Fibroblast of the aortic adventitia (primary cell): ENCODE measurements at regions not wholly inside any gene's neighbourhood (a gene's known extent, or its start where the extent isn't known, plus 50 kb on each side); places are given as distances from the start of the nearest gene placed in this dataset.

Source experiments
- DNase-seq: peaks from one replicate; pipeline ENCODE4 v3.0.0-alpha.2; 2010; ENCODE audit warnings: low read depth
- H3K4me3 ChIP-seq: 2 replicates; pipeline ENCODE4 v1.5.1; 2011; ENCODE audit warnings: low read depth, mild to moderate bottlenecking, control low read depth, low read length, moderate library complexity
- TF ChIP-seq, protein P1 (sequence below): IDR thresholded peaks from 2 replicates; pipeline ENCODE4 v1.5.1; 2011; ENCODE audit warnings: mild to moderate bottlenecking, low read length, control low read depth, inconsistent platforms; ENCODE audit not compliant: insufficient read depth

DNA sequence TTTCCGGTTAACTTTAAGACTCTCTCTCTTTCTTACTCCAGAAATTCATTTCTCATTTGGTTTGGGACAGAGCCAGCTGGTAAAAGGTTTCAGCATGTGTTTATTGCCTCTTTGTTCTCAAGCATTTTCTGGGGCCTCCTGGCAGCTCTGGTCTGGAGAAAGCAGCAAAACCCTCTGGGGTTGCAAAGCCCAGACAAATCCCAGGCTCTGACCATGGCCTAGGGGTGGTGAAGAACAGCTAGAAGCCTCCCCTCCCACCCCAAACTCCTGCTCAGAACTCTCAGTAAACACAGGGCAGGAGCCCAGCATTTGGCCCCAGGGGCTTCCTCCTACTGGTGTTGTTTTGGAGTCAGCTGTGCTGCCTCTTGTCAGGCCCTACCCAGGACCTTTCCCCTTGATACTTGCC is 124.2 kb upstream of the SERP2 start:
- H3K4me3 ChIP-seq, result no peak overlapping the region
- DNase-seq, result peak; percentile 89
- TF ChIP-seq, protein P1, sequence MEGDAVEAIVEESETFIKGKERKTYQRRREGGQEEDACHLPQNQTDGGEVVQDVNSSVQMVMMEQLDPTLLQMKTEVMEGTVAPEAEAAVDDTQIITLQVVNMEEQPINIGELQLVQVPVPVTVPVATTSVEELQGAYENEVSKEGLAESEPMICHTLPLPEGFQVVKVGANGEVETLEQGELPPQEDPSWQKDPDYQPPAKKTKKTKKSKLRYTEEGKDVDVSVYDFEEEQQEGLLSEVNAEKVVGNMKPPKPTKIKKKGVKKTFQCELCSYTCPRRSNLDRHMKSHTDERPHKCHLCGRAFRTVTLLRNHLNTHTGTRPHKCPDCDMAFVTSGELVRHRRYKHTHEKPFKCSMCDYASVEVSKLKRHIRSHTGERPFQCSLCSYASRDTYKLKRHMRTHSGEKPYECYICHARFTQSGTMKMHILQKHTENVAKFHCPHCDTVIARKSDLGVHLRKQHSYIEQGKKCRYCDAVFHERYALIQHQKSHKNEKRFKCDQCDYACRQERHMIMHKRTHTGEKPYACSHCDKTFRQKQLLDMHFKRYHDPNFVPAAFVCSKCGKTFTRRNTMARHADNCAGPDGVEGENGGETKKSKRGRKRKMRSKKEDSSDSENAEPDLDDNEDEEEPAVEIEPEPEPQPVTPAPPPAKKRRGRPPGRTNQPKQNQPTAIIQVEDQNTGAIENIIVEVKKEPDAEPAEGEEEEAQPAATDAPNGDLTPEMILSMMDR, result no peak

DNA sequence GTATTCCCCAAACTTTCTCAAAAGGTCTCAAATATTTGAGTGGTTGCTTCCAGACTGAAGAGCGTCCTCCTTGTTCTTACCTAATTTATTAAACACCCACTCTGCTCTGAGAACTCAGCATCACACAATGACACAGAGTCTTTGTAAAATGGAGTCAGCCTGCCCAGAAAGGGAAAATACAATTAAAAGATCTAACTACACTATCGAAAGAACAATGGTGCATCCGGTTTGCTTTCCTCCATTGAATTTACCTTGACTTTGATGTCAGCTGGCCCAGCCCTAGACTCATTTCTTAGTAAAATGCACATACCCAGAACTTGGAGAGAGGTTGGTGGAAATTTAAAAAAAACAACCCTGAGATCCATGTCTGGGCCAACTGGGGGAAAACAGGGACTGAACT is 120.7 kb upstream of the SERP2 start:
- TF ChIP-seq, protein P1, result no peak
- no peak overlapping the region for H3K4me3 ChIP-seq
- DNase-seq, result no peak

DNA sequence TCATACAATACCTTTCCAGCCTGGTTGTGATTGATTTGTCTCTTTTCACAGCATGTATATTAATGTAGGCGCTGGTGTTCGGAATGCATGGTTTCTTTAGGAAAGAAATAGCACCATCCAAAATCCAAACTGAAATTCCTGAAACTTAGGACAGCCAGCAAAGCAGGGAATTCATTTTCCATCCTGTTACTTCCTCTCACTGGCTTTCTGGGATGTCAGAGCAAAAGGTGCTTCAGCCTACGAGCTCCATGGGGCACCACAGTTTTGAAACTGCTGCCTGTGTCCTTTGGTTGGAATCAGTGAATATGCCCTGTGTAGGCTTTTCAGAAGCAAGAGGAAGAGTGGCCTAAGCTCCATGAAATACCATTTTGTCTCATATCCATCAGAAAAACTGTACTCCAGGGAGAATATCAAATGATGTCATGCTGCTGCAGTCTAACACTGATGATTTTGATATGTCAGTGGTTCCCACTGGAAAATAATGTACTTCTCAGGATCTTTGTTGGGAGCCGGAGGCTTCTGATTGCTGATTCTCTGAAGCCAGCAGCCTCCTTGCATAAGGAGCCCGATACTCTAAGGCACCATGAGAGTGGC is 117.8 kb upstream of the SERP2 start:
- TF ChIP-seq, protein P1, result no peak
- DNase-seq, result no peak
- no peak overlapping the region for H3K4me3 ChIP-seq

DNA sequence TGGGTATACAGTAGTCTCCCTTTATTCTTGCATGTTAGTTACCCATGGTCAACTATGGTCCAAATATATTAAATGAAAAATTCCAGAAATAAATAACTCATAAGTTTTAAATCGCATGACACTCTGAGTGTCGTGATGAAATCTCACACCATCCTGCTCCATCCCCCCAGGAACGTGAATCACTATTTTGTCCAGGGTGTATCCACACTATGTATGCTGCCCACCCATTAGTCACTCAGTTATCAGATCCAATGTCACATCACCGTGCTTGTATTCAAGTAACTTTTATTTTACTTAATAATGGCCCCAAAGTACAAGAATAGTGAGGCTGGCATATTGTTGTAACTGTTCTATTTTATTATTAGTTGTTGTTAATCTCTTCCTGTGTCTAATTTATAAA is 115.8 kb upstream of the SERP2 start:
- TF ChIP-seq, protein P1, result no peak
- H3K4me3 ChIP-seq, result no peak overlapping the region
- DNase-seq, result peak; percentile 63

DNA sequence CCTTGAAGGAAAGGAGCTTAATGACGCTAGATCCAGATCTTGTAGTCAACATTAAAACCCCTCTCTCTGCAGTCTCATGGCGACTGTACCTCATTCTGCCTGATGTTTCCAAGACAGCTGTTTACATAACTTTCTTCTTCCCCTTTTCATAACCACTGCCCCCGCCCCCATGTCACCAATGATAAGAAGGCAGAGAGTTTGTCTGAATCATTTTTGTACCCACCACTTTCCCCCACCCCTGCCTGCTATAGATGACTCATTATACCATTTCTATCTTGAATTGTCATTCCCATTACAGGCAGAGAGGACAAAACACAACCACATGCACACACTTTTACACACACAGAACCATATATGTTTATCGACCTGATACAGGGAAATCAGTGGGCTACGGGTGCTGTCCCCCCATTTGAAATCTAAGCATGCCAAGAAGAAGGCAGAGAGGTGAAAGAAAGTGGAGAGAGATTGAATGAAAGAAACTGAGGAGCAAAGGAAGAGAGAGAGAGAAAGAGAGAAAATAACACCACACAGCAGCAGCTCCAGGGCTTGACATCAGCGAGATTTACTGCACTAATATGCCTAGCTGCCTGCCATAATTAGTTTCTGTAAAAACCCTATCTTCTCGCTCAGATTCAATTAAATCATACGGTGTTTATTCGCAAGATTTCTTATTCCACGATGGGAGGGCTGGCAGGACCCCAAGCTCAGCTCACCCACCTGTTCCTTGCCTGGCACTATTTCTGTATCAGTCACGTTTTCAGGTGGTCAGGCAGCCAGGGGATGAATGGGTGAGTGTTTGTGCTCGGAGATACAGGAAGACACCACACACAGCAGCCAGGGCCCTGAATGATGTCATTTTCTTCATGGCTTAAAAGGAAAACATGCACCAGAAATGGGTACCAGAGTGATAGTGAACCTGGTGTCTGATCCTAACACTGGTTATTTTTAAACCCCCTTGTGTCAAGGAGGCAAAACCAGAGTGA is 114.3 kb upstream of the SERP2 start:
- TF ChIP-seq, protein P1, result no peak
- H3K4me3 ChIP-seq, result no peak overlapping the region
- DNase-seq, result peak; percentile 34

DNA sequence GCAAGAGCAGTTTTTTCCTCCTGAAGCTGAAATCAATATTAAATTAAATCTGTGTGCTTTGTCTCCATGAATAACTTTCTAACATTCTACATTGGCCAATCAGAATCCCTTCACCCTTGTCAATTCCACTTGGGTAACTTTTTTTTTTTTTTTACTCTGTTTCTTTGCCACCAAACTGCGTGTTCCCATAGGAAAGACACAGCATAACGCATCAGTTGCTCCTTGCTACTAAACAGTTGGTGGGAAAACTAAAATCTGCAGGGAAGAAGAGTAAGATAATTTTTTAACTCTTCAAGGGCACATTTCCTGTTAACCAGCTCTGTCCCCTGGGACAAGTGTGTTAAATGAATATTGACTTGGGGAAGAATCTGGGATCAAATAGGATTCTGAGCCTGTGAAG is 113.3 kb upstream of the SERP2 start:
- no peak for DNase-seq
- no peak overlapping the region for H3K4me3 ChIP-seq
- TF ChIP-seq, protein P1, result no peak
